Body of pancreas (tissue), 4 donors: ENCODE measurements at regions not wholly inside any gene's neighbourhood (a gene's known extent, or its start where the extent isn't known, plus 50 kb on each side); places are given as distances from the start of the nearest gene placed in this dataset.

Experiments used
- ATAC-seq: fragments of 150-250 bp; one replicate; pipeline ENCODE4 v1.9.1; 2016
- DNase-seq, 4 donors: peaks; one replicate each; pipeline ENCODE4 v3.0.0-alpha.2; 2019
- H3K27ac ChIP-seq, 4 donors: fragments of 200-600 bp; sonication (generic); 1 replicate in 3 of 4; 2 replicates in 1 of 4; pipeline versions ENCODE4 v1.5.1 to v1.6.1; 2016 to 2019; ENCODE audit warnings: mild to moderate bottlenecking in 1 of 4, mixed read lengths in 1 of 4, moderate library complexity in 1 of 4
- H3K27me3 ChIP-seq, 2 donors: fragments of 200-600 bp; sonication (generic); one replicate each; pipeline ENCODE4 v1.6.0; 2016; ENCODE audit warnings: mild to moderate bottlenecking in 1 of 2
- H3K36me3 ChIP-seq, 2 donors: fragments of 200-600 bp; sonication (generic); replicated peaks in 1 of 2; 2 replicates each; pipeline ENCODE4 v1.5.1; 2016; ENCODE audit warnings: low read depth in 2 of 2; ENCODE audit not compliant: insufficient read depth in 1 of 2
- H3K4me1 ChIP-seq: fragments of 200-600 bp; sonication (generic); one replicate; pipeline ENCODE4 v1.6.0; 2016
- H3K4me3 ChIP-seq, 2 donors: fragments of 200-600 bp; sonication (generic); 1 replicate in 1 of 2; 2 replicates in 1 of 2; pipeline ENCODE4 v1.5.1; 2016 to 2019
- H3K9me3 ChIP-seq, 3 donors: fragments of 200-600 bp; sonication (generic); 1 replicate in 2 of 3; 2 replicates in 1 of 3; pipeline ENCODE4 v1.5.1; 2016
- CTCF ChIP-seq, 7 experiments: fragments of 450-650 bp in 4 of 7; fragments of 200-600 bp in 3 of 7; sonication (generic) in 3 of 7; IDR thresholded peaks; one replicate each; pipeline ENCODE4 v1.5.1; 2016 to 2019; ENCODE audit warnings: antibody characterized with exemption in 7 of 7
- POLR2A ChIP-seq, 3 donors: fragments of 450-650 bp; IDR thresholded peaks; one replicate each; pipeline ENCODE4 v1.6.1; 2016; ENCODE audit warnings: antibody characterized with exemption in 3 of 3, mild to moderate bottlenecking in 2 of 3
- WGBS, 2 donors: methylation state at CpG; one replicate each; pipeline ENCODE4 v1.1.5; 2017; 5-methylcytosine and 5-hydroxymethylcytosine counted together
- intact Hi-C: fragments of 100-400 bp; cut with DNase I; formaldehyde crosslinking; loops from one replicate; pipeline ENCODE4 v1.15.1; 2023

GRCh38 chr5:74501674-74502478 lies 138.7 kb downstream of the ENC1 start:
- Histone ChIP-seq H3K27ac (peak overlapping the region in 3 of 4 donors; percentile 39 to 63 (median 55)), H3K4me3 (no peak overlapping the region), H3K27me3 (no peaks in the 10 kb centered on the region), H3K36me3 (no peaks in the 10 kb centered on the region), H3K4me1 (peaks cover 43% of the 10 kb centered on the region), H3K9me3 (no peaks in the 10 kb centered on the region)
- DNase-seq, result peak in 1 of 4 donors; percentile 9
- intact Hi-C loops, result no loop called here
- TF ChIP-seq CTCF (IDR thresholded peaks at IDR 0.05) (no peak), POLR2A (IDR thresholded peaks at IDR 0.05) (no peak)
- WGBS, 2 donors, result 30 to 35% methylated on average over 5 of the region's 5 CpGs
- peak; percentile 47 for ATAC-seq

GRCh38 chr5:74500110-74500917 lies 140.2 kb downstream of the ENC1 start:
- Histone ChIP-seq H3K4me1 (peaks cover 43% of the 10 kb centered on the region), H3K9me3 (no peaks in the 10 kb centered on the region), H3K27me3 (no peaks in the 10 kb centered on the region), H3K36me3 (no peaks in the 10 kb centered on the region), H3K27ac (no peak overlapping the region), H3K4me3 (no peak overlapping the region)
- TF ChIP-seq CTCF (IDR thresholded peaks at IDR 0.05), result no peak
- no peak for TF ChIP-seq POLR2A (IDR thresholded peaks at IDR 0.05)
- 38 to 46% methylated on average over 9 of the region's 9 CpGs for WGBS, 2 donors
- intact Hi-C loops, result no loop called here
- ATAC-seq (no peak), DNase-seq (no peak)

GRCh38 chr5:74499256-74500050 lies 141.1 kb downstream of the ENC1 start:
- Histone ChIP-seq H3K27ac (no peak overlapping the region), H3K36me3 (no peaks in the 10 kb centered on the region), H3K27me3 (no peaks in the 10 kb centered on the region), H3K9me3 (no peaks in the 10 kb centered on the region), H3K4me3 (no peak overlapping the region), H3K4me1 (peaks cover 43% of the 10 kb centered on the region)
- no peak for ATAC-seq
- DNase-seq, result no peak
- TF ChIP-seq POLR2A (IDR thresholded peaks at IDR 0.05) (no peak), CTCF (IDR thresholded peaks at IDR 0.05) (no peak)
- whole genome bisulfite sequencing, 2 donors, result 50 to 51% methylated on average over 4 of the region's 4 CpGs
- intact Hi-C loops, result no loop called here

- no peak overlapping the region for H3K27ac ChIP-seq
- 86 to 90% methylated on average over 4 of the region's 4 CpGs for WGBS, 2 donors
- intact Hi-C loops, result no loop called here
- no peak overlapping the region for H3K4me3 ChIP-seq
- TF ChIP-seq POLR2A (IDR thresholded peaks at IDR 0.05) (no peak), CTCF (IDR thresholded peaks at IDR 0.05) (no peak)
- peaks cover 38% of the 10 kb centered on the region for H3K4me1 ChIP-seq
- ATAC-seq (no peak), DNase-seq (no peak)
- no peaks in the 10 kb centered on the region for H3K27me3 ChIP-seq
- no peaks in the 10 kb centered on the region for H3K9me3 ChIP-seq
- H3K36me3 ChIP-seq, result no peaks in the 10 kb centered on the region
Observed at GRCh38 chr5:74497706-74498105, 142.8 kb downstream of the ENC1 start.
